ENCODE measurements at regions not wholly inside any gene's neighbourhood (a gene's known extent, or its start where the extent isn't known, plus 50 kb on each side); places are given as distances from the start of the nearest gene placed in this dataset.
A peak's percentile ranks its signal among the peaks of the same experiment; 100 is the strongest.

DNA sequence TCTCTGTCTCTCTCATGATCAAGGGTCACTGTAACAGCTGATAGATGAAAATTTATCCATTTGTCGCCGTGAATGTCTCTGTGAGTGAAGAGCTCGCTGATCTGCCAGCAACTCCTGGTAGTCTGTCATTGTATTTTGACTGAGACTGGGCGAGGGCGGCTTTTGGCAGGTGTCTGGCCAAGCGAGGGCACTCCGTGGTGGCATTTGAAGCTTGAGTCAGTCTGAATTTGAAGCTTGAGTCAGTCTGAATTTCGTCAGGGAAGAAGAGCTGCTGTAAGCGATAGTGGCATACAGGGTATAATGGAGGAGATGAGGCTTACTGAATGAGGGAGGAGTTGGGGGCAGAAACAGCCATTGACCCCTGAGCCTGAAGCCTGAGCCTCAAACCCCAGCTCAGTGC, 56.8 kb upstream of the FAM181A start:
- DNase-seq: peak in 1 of 10 donors; percentile 42

DNA sequence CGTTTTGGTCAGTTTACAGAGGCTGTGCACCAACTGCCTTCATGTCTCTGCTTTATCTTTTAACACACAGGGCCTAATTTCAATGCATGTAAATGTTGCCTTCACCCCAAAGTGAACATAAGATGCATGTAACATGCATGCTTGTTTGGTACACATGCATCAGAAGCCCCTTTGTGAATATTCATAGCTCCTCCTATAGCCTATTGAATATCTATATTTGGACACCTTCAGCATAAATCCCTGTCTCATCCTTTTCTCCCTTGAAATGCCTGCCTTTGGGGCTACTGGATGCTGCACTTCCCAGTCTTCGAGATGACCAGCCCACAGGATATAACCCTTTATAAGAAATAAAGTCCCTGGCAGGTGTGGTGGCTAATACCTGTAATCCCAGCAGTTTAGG, 57.7 kb upstream of the FAM181A start:
- intact Hi-C loops (cut with DNase I): no loop called here
- DNase-seq: no peak

More for the DNA sequence above, 56.8 kb upstream of the FAM181A start:
- intact Hi-C loops (cut with DNase I): no loop called here

- intact Hi-C loops (cut with DNase I): no loop called here
- DNase-seq: no peak
Observed at GRCh38 chr14:93868165-93868564, 59.0 kb upstream of the FAM181A start.

DNA sequence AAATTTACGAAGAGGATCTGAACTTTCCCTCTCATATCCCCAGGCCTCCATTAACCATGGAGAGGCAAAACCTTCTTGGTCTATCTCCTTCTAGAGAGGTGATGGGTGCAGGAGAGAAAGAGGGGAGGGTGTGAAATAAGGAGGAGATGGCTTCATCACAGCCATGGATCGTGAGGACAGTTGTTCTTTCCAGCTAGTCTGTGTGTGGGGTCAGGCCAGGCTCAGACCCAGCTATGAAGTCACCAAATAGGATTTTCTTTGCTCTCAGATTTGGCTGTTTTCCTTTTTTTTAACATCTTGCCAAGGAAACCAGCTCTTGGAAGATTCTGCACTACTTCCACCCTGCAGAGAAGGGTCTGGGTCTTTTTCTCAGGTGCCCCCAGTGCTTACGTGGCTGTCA, 64.9 kb upstream of the FAM181A start:
- no peak for DNase-seq
- intact Hi-C loops (cut with DNase I): no loop called here

- DNase-seq: no peak
- intact Hi-C loops (cut with DNase I): no loop called here
Observed at GRCh38 chr14:93861836-93862235, 65.3 kb upstream of the FAM181A start.

GRCh38 chr14:93859957-93860356, 67.2 kb upstream of the FAM181A start:
- no peak for DNase-seq
- intact Hi-C loops (cut with DNase I): no loop called here

DNA sequence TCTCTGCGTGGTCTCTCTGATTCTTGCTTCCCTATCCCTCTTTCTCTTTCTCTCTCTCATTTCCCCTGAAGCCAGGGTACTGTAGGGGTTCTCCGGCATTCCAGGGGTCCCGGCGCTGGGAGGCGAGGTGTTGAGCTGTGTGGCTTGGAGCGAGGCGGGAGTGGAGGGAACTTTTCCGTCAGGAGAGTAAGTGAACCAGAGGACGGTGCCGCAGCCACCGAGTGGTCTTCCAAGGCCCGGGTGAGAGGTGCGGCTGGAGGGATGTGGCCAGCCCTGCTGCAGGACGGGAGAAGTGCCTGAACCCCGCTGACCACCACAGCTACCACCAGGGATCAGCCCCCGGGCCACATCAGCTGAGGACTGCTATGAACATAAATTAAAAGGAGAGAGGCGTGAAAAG, 68.2 kb upstream of the FAM181A start:
- intact Hi-C loops (cut with DNase I): no loop called here
- DNase-seq: no peak

GRCh38 chr14:93857500-93858283, 69.4 kb upstream of the PRIMA1 start:
- DNase-seq: no peak
- intact Hi-C loops (cut with DNase I): no loop called here

- intact Hi-C loops (cut with DNase I): no loop called here
- no peak for DNase-seq
Observed at GRCh38 chr14:93857081-93857480, 68.8 kb upstream of the PRIMA1 start.

GRCh38 chr14:93855737-93856136, 67.5 kb upstream of the PRIMA1 start:
- intact Hi-C loops (cut with DNase I): no loop called here
- DNase-seq: no peak

GRCh38 chr14:93847473-93847872, 59.2 kb upstream of the PRIMA1 start:
- DNase-seq: no peak
- intact Hi-C loops (cut with DNase I): no loop called here

DNA sequence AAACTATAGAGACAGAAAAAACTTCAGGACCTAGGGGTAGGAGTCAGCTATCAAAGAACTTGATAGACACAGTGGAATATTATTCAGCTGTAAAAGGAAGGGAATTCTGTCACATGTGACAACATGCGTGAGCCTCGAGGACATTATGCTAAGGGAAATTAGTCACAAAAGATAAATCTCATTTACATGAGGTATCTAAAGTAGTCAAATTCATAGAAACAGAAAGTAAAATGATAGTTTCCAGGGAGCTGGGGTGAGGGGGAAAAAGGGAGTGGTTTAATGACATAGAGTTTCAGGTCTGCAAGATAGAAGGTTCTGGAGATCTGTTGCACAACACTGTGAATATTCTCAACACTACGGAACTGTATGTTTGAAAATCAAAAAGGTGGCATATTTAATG, 50.0 kb upstream of the PRIMA1 start:
- intact Hi-C loops (cut with DNase I): no loop called here
- DNase-seq: no peak

Measured in posterior cingulate gyrus (tissue), 11 donors.